ENCODE measurements at regions not wholly inside any gene's neighbourhood (a gene's known extent, or its start where the extent isn't known, plus 50 kb on each side); places are given as distances from the start of the nearest gene placed in this dataset.

DNA sequence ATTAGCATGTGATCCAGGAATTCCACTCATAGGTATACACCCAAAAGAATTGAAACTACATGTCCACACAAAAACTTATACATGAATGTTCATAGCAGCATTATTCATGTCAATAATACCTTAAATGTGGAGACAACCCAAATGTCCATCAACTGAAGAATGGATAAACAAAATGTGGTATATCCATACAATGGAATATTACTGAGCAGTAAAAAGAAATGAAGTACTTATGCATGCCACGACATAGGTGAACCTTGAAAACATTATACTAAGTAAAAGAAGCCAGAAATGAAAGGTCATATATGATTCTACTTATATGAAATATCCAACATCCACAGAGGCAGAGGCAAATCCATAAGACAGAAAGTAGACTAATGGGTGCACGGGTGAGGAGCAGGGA, 159.9 kb downstream of the UNC5CL start:
- TF ChIP-seq POLR2AphosphoS5 (IDR thresholded peaks at IDR 0.05; ENCODE audit: borderline replicate concordance, low read depth, low read length), result no peak
- TF ChIP-seq EZH2 (IDR thresholded peaks at IDR 0.05), result no peak
- no peak for TF ChIP-seq FOXP2 (optimal IDR thresholded peaks at IDR 0.05; ENCODE audit: control extremely low read depth, extremely low read length, insufficient read depth)

Measured in SK-N-MC (cell line).